OCI-LY7 (cell line): ENCODE measurements at regions not wholly inside any gene's neighbourhood (a gene's known extent, or its start where the extent isn't known, plus 50 kb on each side); places are given as distances from the start of the nearest gene placed in this dataset.

Experiments used
- BruUV-seq: library from RNA; stranded (reverse); fragments of 400-500 nt; replicated peaks from 2 replicates; lab custom pipeline; 2021; lab: Mats Ljungman, UMichigan
- CTCF ChIA-PET: fragments of 300-600 bp; sonication (Branson Sonifier 250); formaldehyde crosslinking; loops from one replicate; lab custom pipeline; 2022; ENCODE audit warnings: antibody characterized with exemption; ENCODE audit not compliant: unreplicated experiment; lab: Charles Lee
- POLR2A ChIA-PET: fragments of 300-600 bp; sonication (Branson Sonifier 250); formaldehyde crosslinking; loops from one replicate; lab custom pipeline; 2022; ENCODE audit warnings: antibody characterized with exemption; lab: Charles Lee
- DNase-seq: peaks from one replicate; pipeline ENCODE4 v3.0.0-alpha.2; 2015; ENCODE audit warnings: low spot score
- H2AFZ ChIP-seq: fragments of 200-600 bp; sonication (generic), shearing (Covaris generic); 2 replicates; pipeline ENCODE4 v1.6.1; 2014; ENCODE audit warnings: mild to moderate bottlenecking, antibody characterized with exemption, low read length, moderate library complexity
- H3K27ac ChIP-seq: fragments of 200-600 bp; sonication (generic); 2 replicates; pipeline ENCODE4 v1.5.1; 2014; ENCODE audit warnings: mixed run types, low read depth, mild to moderate bottlenecking, moderate library complexity, low read length, inconsistent platforms; ENCODE audit not compliant: poor library complexity, severe bottlenecking
- H3K36me3 ChIP-seq: fragments of 200-600 bp; sonication (generic); 2 replicates; pipeline ENCODE4 v1.6.1; 2014; ENCODE audit warnings: mild to moderate bottlenecking, antibody characterized with exemption, low read length, moderate library complexity, mixed read lengths; ENCODE audit not compliant: insufficient read depth
- H3K4me1 ChIP-seq: fragments of 200-600 bp; sonication (generic); 2 replicates; pipeline ENCODE4 v1.5.1; 2014; ENCODE audit warnings: mild to moderate bottlenecking, low read length; ENCODE audit not compliant: insufficient read depth, poor library complexity, severe bottlenecking
- H3K4me2 ChIP-seq: fragments of 200-600 bp; sonication (generic); 2 replicates; pipeline ENCODE4 v1.6.1; 2014; ENCODE audit warnings: mild to moderate bottlenecking, low read length
- H3K4me3 ChIP-seq: fragments of 200-600 bp; sonication (generic); 2 replicates; pipeline ENCODE4 v1.5.1; 2014; ENCODE audit warnings: mild to moderate bottlenecking, low read depth, low read length; ENCODE audit not compliant: poor library complexity, severe bottlenecking
- H3K79me2 ChIP-seq: fragments of 200-600 bp; sonication (generic); 2 replicates; pipeline ENCODE4 v1.6.1; 2016; ENCODE audit warnings: low read depth, mild to moderate bottlenecking, low read length, moderate library complexity, mixed read lengths; ENCODE audit not compliant: insufficient read depth
- H3K9me2 ChIP-seq: fragments of 200-600 bp; sonication (generic); 2 replicates; pipeline ENCODE4 v1.6.1; 2016; ENCODE audit warnings: mild to moderate bottlenecking, low read length, mixed read lengths; ENCODE audit not compliant: insufficient read depth
- H3K9me3 ChIP-seq: fragments of 200-600 bp; sonication (generic); 2 replicates; pipeline ENCODE4 v1.6.1; 2014; ENCODE audit warnings: mild to moderate bottlenecking, mixed run types, low read length, mixed read lengths
- H4K20me1 ChIP-seq: fragments of 200-600 bp; sonication (generic); 2 replicates; pipeline ENCODE4 v1.6.1; 2014; ENCODE audit warnings: mild to moderate bottlenecking, antibody characterized with exemption, low read length, moderate library complexity, mixed read lengths; ENCODE audit not compliant: insufficient read depth
- CTCF ChIP-seq: fragments of 200-600 bp; sonication (generic); conservative IDR thresholded peaks from 2 replicates; pipeline ENCODE4 v1.5.1; 2014; ENCODE audit warnings: mild to moderate bottlenecking, antibody characterized with exemption, low read length, moderate library complexity, mixed read lengths
- EZH2phosphoT487 ChIP-seq: fragments of 200-600 bp; sonication (generic); IDR thresholded peaks from 2 replicates; pipeline ENCODE4 v1.6.1; 2018; ENCODE audit warnings: low read depth, borderline replicate concordance, mild to moderate bottlenecking, mixed run types, antibody characterized with exemption, low read length, moderate library complexity, mixed read lengths
- intact Hi-C: fragments of 100-400 bp; cut with micrococcal nuclease; formaldehyde crosslinking; loops from one replicate; pipeline ENCODE4 v1.10.0; 2022; ENCODE audit not compliant: unreplicated experiment

- H3K27ac ChIP-seq, result no peak overlapping the region
- H2AFZ ChIP-seq, result no peak overlapping the region
- no peaks in the 10 kb centered on the region for H3K79me2 ChIP-seq
- DNase-seq, result no peak
- H3K36me3 ChIP-seq, result no peaks in the 10 kb centered on the region
- H3K4me3 ChIP-seq, result no peak overlapping the region
- no peak overlapping the region for H3K4me2 ChIP-seq
- H3K4me1 ChIP-seq, result no peaks in the 10 kb centered on the region
- ChIA-PET CTCF (no interaction called here), POLR2A (no interaction called here)
- intact Hi-C loops, result no loop called here
- no peak for TF ChIP-seq CTCF
- H3K9me3 ChIP-seq, result no peaks in the 10 kb centered on the region
- H4K20me1 ChIP-seq, result no peaks in the 10 kb centered on the region
- no TSS peak for BruUV-seq
- H3K9me2 ChIP-seq, result no peaks in the 10 kb centered on the region
Observed at GRCh38 chr18:22473366-22473765, 55.7 kb upstream of the CTAGE1 start.

- CTCF ChIA-PET, result no interaction called here
- no peaks in the 10 kb centered on the region for H4K20me1 ChIP-seq
- no peaks in the 10 kb centered on the region for H3K9me3 ChIP-seq
- BruUV-seq, result no TSS peak
- TF ChIP-seq CTCF, result no peak
- H3K9me2 ChIP-seq, result no peaks in the 10 kb centered on the region
- H2AFZ ChIP-seq, result no peak overlapping the region
- POLR2A ChIA-PET, result no interaction called here
- no peak overlapping the region for H3K4me2 ChIP-seq
- intact Hi-C loops, result no loop called here
- H3K79me2 ChIP-seq, result no peaks in the 10 kb centered on the region
- H3K4me1 ChIP-seq, result no peaks in the 10 kb centered on the region
- DNase-seq, result no peak
- no peak overlapping the region for H3K4me3 ChIP-seq
- H3K27ac ChIP-seq, result no peak overlapping the region
- no peaks in the 10 kb centered on the region for H3K36me3 ChIP-seq
Observed at GRCh38 chr18:22475426-22476100, 57.8 kb upstream of the CTAGE1 start.

GRCh38 chr18:22477222-22477621, 59.5 kb upstream of the CTAGE1 start:
- no peaks in the 10 kb centered on the region for H3K9me2 ChIP-seq
- no peaks in the 10 kb centered on the region for H3K4me1 ChIP-seq
- no peaks in the 10 kb centered on the region for H4K20me1 ChIP-seq
- intact Hi-C loops, result no loop called here
- H3K4me3 ChIP-seq, result no peak overlapping the region
- BruUV-seq, result no TSS peak
- ChIA-PET CTCF (no interaction called here), POLR2A (no interaction called here)
- no peak overlapping the region for H3K27ac ChIP-seq
- no peak for DNase-seq
- no peaks in the 10 kb centered on the region for H3K79me2 ChIP-seq
- no peak overlapping the region for H2AFZ ChIP-seq
- no peak for TF ChIP-seq EZH2phosphoT487
- no peak for TF ChIP-seq CTCF
- no peaks in the 10 kb centered on the region for H3K9me3 ChIP-seq
- H3K36me3 ChIP-seq, result no peaks in the 10 kb centered on the region
- no peak overlapping the region for H3K4me2 ChIP-seq
